CD4-positive, CD25-positive, alpha-beta regulatory T cell (primary cell): ENCODE measurements at regions not wholly inside any gene's neighbourhood (a gene's known extent, or its start where the extent isn't known, plus 50 kb on each side); places are given as distances from the start of the nearest gene placed in this dataset.

Experiments
- ATAC-seq, 2 donors: fragments of 150-1000 bp; cut with Tn5 transposase; one replicate each; pipeline ENCODE4 v1.10.0; 2021; ENCODE audit warnings: low read depth in 2 of 2, moderate number of reproducible peaks in 2 of 2, moderate library complexity in 1 of 2
- DNase-seq, 3 donors: peaks; one replicate each; pipeline versions ENCODE4 v3.0.0 to v3.0.0-alpha.2; 2012 to 2022; ENCODE audit warnings: mixed read lengths in 1 of 3
- H3K27ac ChIP-seq: one replicate; pipeline ENCODE4 v1.7.0; 2013; ENCODE audit warnings: mild to moderate bottlenecking, low read length; ENCODE audit not compliant: insufficient read depth, poor library complexity, severe bottlenecking
- H3K27me3 ChIP-seq: one replicate; pipeline ENCODE4 v1.7.0; 2013; ENCODE audit warnings: low read length; ENCODE audit not compliant: control insufficient read depth, insufficient read depth
- H3K36me3 ChIP-seq: one replicate; pipeline ENCODE4 v1.7.0; 2013; ENCODE audit warnings: mild to moderate bottlenecking, low read length, moderate library complexity; ENCODE audit not compliant: control insufficient read depth, insufficient read depth
- H3K4me1 ChIP-seq: 2 replicates; pipeline ENCODE4 v1.7.0; 2013; ENCODE audit warnings: mild to moderate bottlenecking, low read length; ENCODE audit not compliant: insufficient read depth, control insufficient read depth, poor library complexity, severe bottlenecking
- H3K4me3 ChIP-seq: one replicate; pipeline ENCODE4 v1.7.0; 2013; ENCODE audit warnings: low read depth, mild to moderate bottlenecking, low read length, moderate library complexity
- H3K9me3 ChIP-seq, 2 experiments: 1 replicate in 1 of 2; 2 replicates in 1 of 2; pipeline ENCODE4 v1.7.0; 2013; ENCODE audit warnings: low read length in 2 of 2, mild to moderate bottlenecking in 1 of 2, moderate library complexity in 1 of 2; ENCODE audit not compliant: control insufficient read depth in 2 of 2
- H3K27ac Mint-ChIP-seq, 3 donors: one replicate each; pipeline ENCODE4 v1.8.0; 2020 to 2022; ENCODE audit warnings: mild to moderate bottlenecking in 3 of 3, mixed read lengths in 3 of 3, moderate library complexity in 2 of 3
- H3K27me3 Mint-ChIP-seq: one replicate; pipeline ENCODE4 v1.8.0; 2022; ENCODE audit warnings: mild to moderate bottlenecking, mixed read lengths
- H3K36me3 Mint-ChIP-seq: one replicate; pipeline ENCODE4 v1.8.0; 2020; ENCODE audit warnings: mixed read lengths
- H3K4me1 Mint-ChIP-seq, 4 donors: one replicate each; pipeline ENCODE4 v1.8.0; 2020 to 2022; ENCODE audit warnings: mixed read lengths in 4 of 4, mild to moderate bottlenecking in 1 of 4
- H3K4me3 Mint-ChIP-seq, 4 donors: one replicate each; pipeline ENCODE4 v1.8.0; 2020 to 2022; ENCODE audit warnings: mild to moderate bottlenecking in 4 of 4, mixed read lengths in 4 of 4, moderate library complexity in 3 of 4
- H3K9me3 Mint-ChIP-seq, 7 donors: one replicate each; pipeline ENCODE4 v1.8.0; 2020 to 2022; ENCODE audit warnings: mixed read lengths in 7 of 7, mild to moderate bottlenecking in 3 of 7, moderate library complexity in 2 of 7

GRCh38 chr2:223500709-223501108 is 101.5 kb downstream of the SCG2 start:
- H3K4me1 Mint-ChIP-seq = no peaks in the 10 kb centered on the region
- no peak overlapping the region for H3K4me3 Mint-ChIP-seq

GRCh38 chr2:223501641-223502040 is 100.5 kb downstream of the SCG2 start:
- H3K9me3 ChIP-seq = no peaks in the 10 kb centered on the region
- no peaks in the 10 kb centered on the region for H3K4me1 ChIP-seq
- H3K4me3 Mint-ChIP-seq = no peak overlapping the region
- ATAC-seq (no peak), DNase-seq (no peak)
- H3K27me3 ChIP-seq = no peaks in the 10 kb centered on the region
- H3K36me3 Mint-ChIP-seq = no peaks in the 10 kb centered on the region
- H3K9me3 Mint-ChIP-seq = peaks cover 0 to 6% (median 0%) of the 10 kb centered on the region in 7 donors
- H3K4me1 Mint-ChIP-seq = no peaks in the 10 kb centered on the region
- H3K27ac ChIP-seq = no peak overlapping the region
- no peak overlapping the region for H3K4me3 ChIP-seq
- H3K27me3 Mint-ChIP-seq = no peaks in the 10 kb centered on the region
- no peaks in the 10 kb centered on the region for H3K36me3 ChIP-seq
- no peak overlapping the region for H3K27ac Mint-ChIP-seq

More at GRCh38 chr2:223500709-223501108, 101.5 kb downstream of the SCG2 start:
- H3K27ac Mint-ChIP-seq = no peak overlapping the region
- ATAC-seq (no peak), DNase-seq (no peak)
- H3K36me3 Mint-ChIP-seq = no peaks in the 10 kb centered on the region
- no peak overlapping the region for H3K4me3 ChIP-seq
- H3K4me1 ChIP-seq = no peaks in the 10 kb centered on the region
- no peaks in the 10 kb centered on the region for H3K36me3 ChIP-seq
- no peaks in the 10 kb centered on the region for H3K27me3 ChIP-seq
- peaks cover 0 to 6% (median 0%) of the 10 kb centered on the region in 7 donors for H3K9me3 Mint-ChIP-seq
- no peaks in the 10 kb centered on the region for H3K27me3 Mint-ChIP-seq
- H3K27ac ChIP-seq = no peak overlapping the region
- H3K9me3 ChIP-seq = no peaks in the 10 kb centered on the region

DNA sequence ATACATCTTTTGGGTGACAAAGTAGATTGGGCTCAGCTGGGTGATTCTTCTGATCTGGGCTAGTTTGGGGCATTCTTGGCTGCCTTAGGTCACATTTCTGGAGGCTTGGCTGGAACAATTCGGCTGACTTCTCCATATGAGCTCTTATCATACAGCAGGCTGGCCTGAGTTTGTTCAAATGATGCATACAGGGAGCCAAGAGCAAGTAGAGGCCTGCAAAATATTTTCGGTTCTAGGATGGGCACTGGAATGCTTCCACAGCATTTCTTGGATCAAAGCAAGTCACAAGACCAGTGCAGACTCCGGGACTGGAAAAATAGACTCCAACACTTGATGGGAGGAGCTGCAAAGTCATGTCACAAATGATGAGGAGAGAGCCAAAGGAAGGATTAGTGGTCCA is 98.4 kb downstream of the SCG2 start:
- Mint-ChIP-seq H3K27ac (no peak overlapping the region), H3K4me3 (no peak overlapping the region), H3K27me3 (no peaks in the 10 kb centered on the region), H3K36me3 (no peaks in the 10 kb centered on the region), H3K9me3 (peaks cover 0 to 6% (median 0%) of the 10 kb centered on the region in 7 donors), H3K4me1 (no peaks in the 10 kb centered on the region)
- no peaks in the 10 kb centered on the region for H3K36me3 ChIP-seq
- no peak overlapping the region for H3K4me3 ChIP-seq
- no peaks in the 10 kb centered on the region for H3K9me3 ChIP-seq
- H3K4me1 ChIP-seq = no peaks in the 10 kb centered on the region
- no peaks in the 10 kb centered on the region for H3K27me3 ChIP-seq
- DNase-seq (no peak), ATAC-seq (no peak)
- no peak overlapping the region for H3K27ac ChIP-seq

- Histone ChIP-seq H3K9me3 (no peaks in the 10 kb centered on the region), H3K4me3 (no peak overlapping the region), H3K36me3 (no peaks in the 10 kb centered on the region), H3K27ac (no peak overlapping the region), H3K27me3 (no peaks in the 10 kb centered on the region), H3K4me1 (no peaks in the 10 kb centered on the region)
- Mint-ChIP-seq H3K4me1 (no peaks in the 10 kb centered on the region), H3K27ac (no peak overlapping the region), H3K4me3 (no peak overlapping the region), H3K27me3 (no peaks in the 10 kb centered on the region), H3K9me3 (peaks cover 0 to 8% (median 0%) of the 10 kb centered on the region in 7 donors), H3K36me3 (no peaks in the 10 kb centered on the region)
- ATAC-seq (no peak), DNase-seq (no peak)
Observed at GRCh38 chr2:223508372-223508771, 93.8 kb downstream of the SCG2 start.

DNA sequence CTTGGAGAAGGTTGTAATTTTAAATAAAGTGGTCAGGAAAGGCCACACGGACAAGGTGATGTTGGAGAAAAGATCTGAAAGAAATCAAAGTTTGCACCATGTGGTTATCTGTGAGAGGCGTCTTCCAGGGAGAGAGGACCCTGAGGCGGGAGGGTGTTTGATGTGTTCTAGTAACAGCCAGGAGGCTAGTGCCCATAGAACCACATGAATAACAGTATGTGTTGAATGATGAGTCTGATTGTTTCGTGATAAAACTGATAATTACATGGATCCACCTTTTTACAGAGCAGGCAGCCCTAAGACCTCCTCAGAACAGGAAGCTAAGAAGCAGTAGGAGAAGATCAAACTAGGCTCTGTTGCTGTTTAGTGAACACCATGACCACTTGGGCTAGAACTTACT is 91.4 kb downstream of the SCG2 start:
- no peaks in the 10 kb centered on the region for H3K36me3 ChIP-seq
- H3K27ac ChIP-seq = no peak overlapping the region
- peaks cover 6% of the 10 kb centered on the region for H3K27me3 Mint-ChIP-seq
- H3K4me1 ChIP-seq = no peaks in the 10 kb centered on the region
- no peak overlapping the region for H3K27ac Mint-ChIP-seq
- ATAC-seq = no peak
- no peak for DNase-seq
- H3K4me3 Mint-ChIP-seq = no peak overlapping the region
- no peaks in the 10 kb centered on the region for H3K36me3 Mint-ChIP-seq
- no peaks in the 10 kb centered on the region for H3K4me1 Mint-ChIP-seq
- no peaks in the 10 kb centered on the region for H3K9me3 ChIP-seq
- peaks cover 0 to 7% (median 0%) of the 10 kb centered on the region in 7 donors for H3K9me3 Mint-ChIP-seq
- no peaks in the 10 kb centered on the region for H3K27me3 ChIP-seq
- H3K4me3 ChIP-seq = no peak overlapping the region

DNA sequence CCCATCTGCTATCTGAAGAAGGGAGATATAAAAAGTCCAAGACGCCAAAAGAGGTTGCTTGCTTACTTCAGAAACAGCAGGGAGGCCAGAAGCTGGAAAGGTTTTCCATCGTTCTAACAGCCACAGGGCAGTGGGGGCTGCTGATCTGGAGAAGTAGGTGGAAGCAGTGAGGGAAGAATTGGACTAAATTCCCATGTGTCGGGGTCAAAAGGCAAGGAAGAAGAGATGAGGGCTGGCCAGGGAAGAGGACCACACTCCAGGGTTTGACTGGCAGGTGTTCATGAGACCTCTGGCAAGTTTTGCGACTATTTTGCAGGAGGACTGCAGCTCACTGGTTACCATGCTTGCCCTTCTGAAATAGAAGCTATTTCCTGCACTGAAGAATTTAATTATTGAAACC is 91.0 kb downstream of the SCG2 start:
- H3K9me3 Mint-ChIP-seq = peaks cover 0 to 7% (median 0%) of the 10 kb centered on the region in 7 donors
- no peak overlapping the region for H3K27ac ChIP-seq
- no peak overlapping the region for H3K27ac Mint-ChIP-seq
- ATAC-seq (no peak), DNase-seq (no peak)
- no peaks in the 10 kb centered on the region for H3K9me3 ChIP-seq
- H3K27me3 ChIP-seq = no peaks in the 10 kb centered on the region
- H3K4me1 Mint-ChIP-seq = no peaks in the 10 kb centered on the region
- H3K4me3 ChIP-seq = no peak overlapping the region
- no peak overlapping the region for H3K4me3 Mint-ChIP-seq
- peaks cover 6% of the 10 kb centered on the region for H3K27me3 Mint-ChIP-seq
- H3K4me1 ChIP-seq = no peaks in the 10 kb centered on the region
- H3K36me3 Mint-ChIP-seq = no peaks in the 10 kb centered on the region
- no peaks in the 10 kb centered on the region for H3K36me3 ChIP-seq

- no peaks in the 10 kb centered on the region for H3K9me3 ChIP-seq
- no peak for DNase-seq
- no peak overlapping the region for H3K27ac ChIP-seq
- Mint-ChIP-seq H3K4me3 (no peak overlapping the region), H3K27me3 (peaks cover 10% of the 10 kb centered on the region), H3K4me1 (no peaks in the 10 kb centered on the region), H3K36me3 (no peaks in the 10 kb centered on the region), H3K27ac (no peak overlapping the region), H3K9me3 (peaks cover 0 to 6% (median 0%) of the 10 kb centered on the region in 7 donors)
- H3K4me1 ChIP-seq = no peaks in the 10 kb centered on the region
- no peak overlapping the region for H3K4me3 ChIP-seq
- no peaks in the 10 kb centered on the region for H3K36me3 ChIP-seq
- H3K27me3 ChIP-seq = no peaks in the 10 kb centered on the region
- no peak for ATAC-seq
Observed at GRCh38 chr2:223513771-223514455, 88.2 kb downstream of the SCG2 start.

GRCh38 chr2:223519471-223519870 is 82.7 kb downstream of the SCG2 start:
- H3K9me3 ChIP-seq = no peaks in the 10 kb centered on the region
- H3K4me3 ChIP-seq = no peak overlapping the region
- H3K27me3 ChIP-seq = no peaks in the 10 kb centered on the region
- no peak overlapping the region for H3K4me3 Mint-ChIP-seq
- no peaks in the 10 kb centered on the region for H3K36me3 Mint-ChIP-seq
- H3K9me3 Mint-ChIP-seq = peaks cover 0 to 4% (median 0%) of the 10 kb centered on the region in 7 donors
- no peaks in the 10 kb centered on the region for H3K4me1 Mint-ChIP-seq
- no peak overlapping the region for H3K27ac ChIP-seq
- H3K27me3 Mint-ChIP-seq = peaks cover 10% of the 10 kb centered on the region
- no peaks in the 10 kb centered on the region for H3K4me1 ChIP-seq
- DNase-seq (no peak), ATAC-seq (no peak)
- H3K27ac Mint-ChIP-seq = no peak overlapping the region
- no peaks in the 10 kb centered on the region for H3K36me3 ChIP-seq
